ENCODE measurements at regions not wholly inside any gene's neighbourhood (a gene's known extent, or its start where the extent isn't known, plus 50 kb on each side); places are given as distances from the start of the nearest gene placed in this dataset.
"Not testable (repeated sequence)": the region's sequence is repeated elsewhere in the genome, so short reads cannot be mapped to it uniquely, and the experiment has no call there.

DNA sequence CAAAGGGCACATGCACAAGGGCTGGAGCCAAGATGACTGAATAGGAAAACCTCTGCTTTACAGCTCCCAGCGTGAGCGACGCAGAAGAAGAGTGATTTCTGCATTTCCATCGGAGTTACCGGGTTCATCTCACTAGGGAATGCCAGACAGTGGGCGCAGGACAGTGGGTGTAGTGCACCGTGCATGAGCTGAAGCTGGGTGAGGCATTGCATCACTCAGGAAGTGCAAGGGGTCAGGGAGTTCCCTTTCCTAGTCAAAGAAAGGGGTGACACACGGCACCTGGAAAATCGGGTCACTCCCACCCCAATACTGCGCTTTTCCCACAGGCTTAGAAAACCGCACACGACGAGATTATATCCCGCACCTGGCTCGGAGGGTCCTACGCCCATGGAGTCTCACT is 64.5 kb upstream of the HTR1E start:
- not testable (repeated sequence) for DNase-seq

GRCh38 chr6:86871681-86872080 is 65.6 kb upstream of the HTR1E start:
- no peak for DNase-seq

DNA sequence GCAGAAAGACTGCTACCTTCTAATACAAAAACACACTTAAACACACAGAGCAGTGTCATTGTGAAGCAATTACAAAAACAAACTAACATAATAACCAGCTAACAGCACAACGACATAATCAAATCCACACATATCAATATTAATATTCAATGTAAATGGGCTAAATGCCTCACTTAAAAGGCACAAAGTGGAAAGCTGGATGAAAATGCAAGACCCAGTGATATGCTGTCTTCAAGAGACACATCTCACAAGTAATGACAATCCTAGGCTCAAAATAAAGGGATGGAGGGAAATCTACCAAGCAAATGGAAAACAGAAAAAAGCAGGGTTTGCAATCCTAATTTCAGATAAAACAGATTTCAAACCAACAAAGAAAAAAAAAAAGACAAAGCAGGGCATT is 67.8 kb upstream of the HTR1E start:
- DNase-seq = no peak

- no peak for DNase-seq
These were observed 77.8 kb upstream of the HTR1E start for GRCh38 chr6:86859513-86859912.

DNA sequence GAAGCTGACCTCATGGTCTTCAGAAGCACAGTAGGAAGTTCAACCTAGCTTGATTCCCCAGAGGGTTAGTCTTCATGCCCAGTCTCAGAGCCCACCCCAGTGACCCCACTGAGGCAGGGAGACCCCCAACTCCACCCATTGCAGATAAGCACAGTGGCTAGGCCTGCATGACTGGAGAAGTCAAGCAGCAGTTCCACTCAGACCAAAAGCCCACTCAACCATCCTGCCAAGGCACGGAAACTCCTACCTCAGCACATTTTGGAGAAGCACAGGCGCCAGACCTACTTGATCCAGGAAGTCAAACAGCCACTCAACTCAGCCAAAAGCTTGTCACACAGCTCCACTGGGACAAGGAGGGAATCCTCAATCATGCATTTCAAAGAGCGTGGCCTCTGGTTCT is 78.4 kb upstream of the HTR1E start:
- DNase-seq = no peak

GRCh38 chr6:86857783-86858182 is 79.5 kb upstream of the HTR1E start:
- no peak for DNase-seq

- peak; percentile 3 for DNase-seq
These were observed 80.3 kb upstream of the HTR1E start for GRCh38 chr6:86856937-86857563.

DNA sequence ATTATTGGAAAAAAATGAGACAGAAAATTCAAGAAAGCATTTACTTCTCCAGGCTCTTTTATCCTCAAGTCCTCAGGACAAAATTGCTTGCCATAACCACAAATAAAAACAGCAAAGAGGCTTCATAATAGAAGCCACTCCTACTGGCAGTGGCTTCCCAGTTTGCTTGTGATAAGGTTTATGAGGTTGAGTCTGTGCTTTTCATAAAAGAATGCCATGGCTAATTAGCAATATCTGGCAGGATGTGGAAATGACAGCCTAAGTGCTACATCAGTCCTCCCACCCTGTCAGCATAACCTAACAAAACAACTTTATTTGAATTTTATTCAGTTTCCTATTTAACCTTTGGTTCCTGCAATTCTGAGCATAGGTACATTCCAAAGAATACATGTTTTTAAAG is 80.9 kb upstream of the HTR1E start:
- DNase-seq = no peak

- no peak for DNase-seq
These were observed 88.3 kb upstream of the HTR1E start for GRCh38 chr6:86848986-86849385.

GRCh38 chr6:86832686-86833085 is 104.6 kb upstream of the HTR1E start:
- no peak for DNase-seq

DNA sequence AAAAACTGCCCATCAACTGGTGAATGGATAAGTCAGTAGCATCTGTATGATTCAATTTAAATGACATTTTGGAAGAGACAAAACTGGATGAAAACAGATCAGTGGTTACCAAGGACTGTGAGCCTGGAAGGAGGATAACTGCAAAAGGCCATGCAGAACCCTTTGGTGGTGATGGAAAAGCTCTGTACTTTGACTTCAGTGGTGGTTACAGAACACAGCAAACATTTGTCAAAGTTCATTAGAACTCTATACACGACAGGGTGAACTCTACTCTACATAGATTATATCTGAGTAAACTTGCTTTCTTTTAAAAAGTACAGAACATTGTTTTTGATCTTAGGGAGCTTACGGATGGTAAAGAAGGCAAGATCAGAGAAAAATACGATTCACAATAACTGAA is 111.9 kb upstream of the HTR1E start:
- no peak for DNase-seq

DNA sequence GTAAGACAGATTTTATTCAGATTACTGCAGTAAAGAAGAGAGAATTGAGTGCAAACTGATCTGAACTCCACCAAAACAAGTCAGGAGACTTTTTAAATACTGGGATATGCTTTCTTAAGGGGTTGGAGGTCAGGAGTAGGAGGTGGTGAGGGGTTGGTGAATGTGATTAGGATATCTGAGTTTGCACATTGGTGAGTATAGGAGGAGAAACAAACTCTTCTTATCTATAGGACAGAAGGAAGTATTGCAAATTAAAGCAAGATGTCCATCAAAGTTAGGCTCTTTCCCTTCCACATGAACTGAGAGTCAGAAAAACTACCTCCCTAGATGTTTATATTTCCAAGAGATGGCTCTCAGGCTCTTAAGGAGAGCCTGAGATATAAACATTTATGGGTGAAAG is 114.6 kb upstream of the HTR1E start:
- no peak for DNase-seq

- no peak for DNase-seq
These were observed 116.6 kb upstream of the HTR1E start for GRCh38 chr6:86820750-86821149.

GRCh38 chr6:86793649-86794048 is 143.7 kb upstream of the HTR1E start:
- no peak for DNase-seq

DNA sequence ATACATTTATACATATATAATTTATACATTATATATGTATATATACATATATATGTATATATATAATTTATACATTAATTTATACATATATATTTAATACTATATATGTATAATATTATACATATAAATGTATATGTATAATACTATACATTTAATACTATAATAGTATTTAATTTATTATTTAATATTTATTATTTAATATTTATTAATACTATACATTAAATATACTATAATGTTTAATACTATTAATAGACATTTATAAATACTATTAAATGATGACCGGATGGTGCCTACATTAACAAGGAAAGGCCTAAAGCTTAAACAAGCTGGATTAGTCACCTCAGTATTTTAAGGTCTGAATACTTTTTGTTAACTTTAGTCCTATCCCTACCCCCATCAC is 145.9 kb upstream of the HTR1E start:
- DNase-seq = no peak

- DNase-seq = no peak
These were observed 147.4 kb upstream of the HTR1E start for GRCh38 chr6:86789779-86790411.

DNA sequence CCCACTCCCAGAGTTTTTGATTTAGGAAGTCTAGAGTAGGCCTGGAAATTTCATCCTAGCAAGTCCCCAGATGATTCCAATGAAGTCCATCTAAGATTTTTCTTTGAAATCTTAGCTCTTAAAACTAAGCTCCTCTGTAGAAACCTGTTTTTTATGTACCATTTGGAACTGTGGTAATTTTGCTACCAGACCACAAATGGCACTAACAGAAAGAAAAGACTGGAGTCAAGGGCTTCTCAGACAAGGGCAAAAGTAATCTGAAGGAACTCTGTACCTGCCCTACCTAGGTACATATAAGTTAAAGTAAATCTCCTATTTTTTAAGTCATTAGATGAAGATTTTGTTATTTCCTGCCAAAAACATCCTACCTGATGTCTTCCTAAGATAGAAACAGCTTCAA is 155.0 kb upstream of the HTR1E start:
- no peak for DNase-seq

DNA sequence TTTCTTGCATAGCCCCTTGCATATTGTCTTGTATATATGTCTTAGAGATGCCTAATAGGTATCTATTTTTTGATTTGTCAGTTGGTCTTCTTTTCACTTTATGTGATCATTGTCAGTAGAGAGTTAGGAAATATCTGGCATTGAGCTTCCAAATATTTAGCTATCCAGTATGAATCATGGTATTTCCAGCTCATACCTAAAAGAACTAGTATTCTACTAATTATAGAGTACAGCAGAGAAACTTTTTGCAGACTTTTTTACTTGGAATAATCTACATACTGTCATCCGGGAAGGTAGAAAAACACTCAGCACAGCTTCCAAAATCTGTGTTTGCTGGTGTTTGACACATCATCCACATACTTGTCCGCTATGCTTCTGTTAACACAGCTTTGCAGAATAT is 156.4 kb upstream of the HTR1E start:
- no peak for DNase-seq

- no peak for DNase-seq
These were observed 161.4 kb upstream of the HTR1E start for GRCh38 chr6:86775893-86776292.

- no peak for DNase-seq
These were observed 172.1 kb upstream of the HTR1E start for GRCh38 chr6:86765211-86765610.

- DNase-seq = not testable (repeated sequence)
These were observed 177.4 kb upstream of the HTR1E start for GRCh38 chr6:86759953-86760352.

- DNase-seq = no peak
These were observed 180.6 kb upstream of the HTR1E start for GRCh38 chr6:86756640-86757229.

- no peak for DNase-seq
These were observed 193.3 kb upstream of the HTR1E start for GRCh38 chr6:86744048-86744447.

DNA sequence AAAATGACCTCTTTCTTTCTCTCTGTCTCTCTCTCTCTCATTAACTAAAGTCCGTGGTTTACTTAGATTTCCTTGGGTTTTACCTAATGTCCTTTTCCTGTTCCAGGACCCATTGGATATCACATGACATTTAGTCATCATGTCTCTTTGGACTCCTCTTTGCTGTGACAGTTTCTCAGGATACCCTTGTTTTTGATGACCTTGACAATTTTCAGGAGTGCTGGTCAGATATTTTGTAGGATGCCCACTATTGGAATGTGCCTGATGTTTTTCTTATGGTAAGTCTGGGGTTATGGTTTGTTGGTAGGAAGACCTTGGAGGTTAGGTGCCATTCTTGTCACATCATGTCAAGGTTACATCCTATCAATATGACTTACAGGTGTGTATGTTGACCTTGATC is 199.2 kb upstream of the HTR1E start:
- DNase-seq = no peak

DNA sequence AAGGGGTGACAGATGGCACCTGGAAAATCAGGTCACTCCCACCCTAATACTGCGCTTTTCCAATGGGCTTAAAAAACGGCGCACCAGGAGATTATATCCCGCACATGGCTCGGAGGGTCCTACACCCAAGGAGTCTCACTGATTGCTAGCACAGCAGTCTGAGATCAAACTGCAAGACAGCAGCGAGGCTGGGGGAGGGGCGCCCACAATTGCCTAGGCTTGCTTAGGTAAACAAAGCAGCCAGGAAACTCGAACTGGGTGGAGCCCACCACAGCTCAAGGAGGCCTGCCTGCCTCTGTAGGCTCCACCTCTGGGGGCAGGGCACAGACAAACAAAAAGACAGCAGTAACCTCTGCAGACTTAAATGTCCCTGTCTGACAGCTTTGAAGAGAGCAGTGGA is 205.7 kb upstream of the HTR1E start:
- DNase-seq = not testable (repeated sequence)

Measured in CD4-positive, alpha-beta T cell treated with Interleukin-17A for 4 hours (primary cell).